Testis (tissue), 2 donors: ENCODE measurements at regions not wholly inside any gene's neighbourhood (a gene's known extent, or its start where the extent isn't known, plus 50 kb on each side); places are given as distances from the start of the nearest gene placed in this dataset.
"Not testable (repeated sequence)": the region's sequence is repeated elsewhere in the genome, so short reads cannot be mapped to it uniquely, and the experiment has no call there.

Source experiments
- DNase-seq: peaks from one replicate; pipeline ENCODE4 v3.0.0-alpha.2; 2019
- H3K27ac ChIP-seq, 2 donors: fragments of 200-600 bp; sonication (generic); one replicate each; pipeline ENCODE4 v1.5.1; 2019
- H3K27me3 ChIP-seq: fragments of 200-600 bp; sonication (generic); one replicate; pipeline ENCODE4 v1.5.1; 2019
- H3K36me3 ChIP-seq: fragments of 200-600 bp; sonication (generic); one replicate; pipeline ENCODE4 v1.5.1; 2017; ENCODE audit warnings: low read depth; ENCODE audit errors: missing control alignments
- H3K4me1 ChIP-seq: fragments of 200-600 bp; sonication (generic); one replicate; pipeline ENCODE4 v1.5.1; 2019
- H3K4me3 ChIP-seq, 2 donors: fragments of 200-600 bp; sonication (generic); one replicate each; pipeline ENCODE4 v1.5.1; 2017 to 2019
- H3K9me3 ChIP-seq: fragments of 200-600 bp; sonication (generic); one replicate; pipeline ENCODE4 v1.5.1; 2017
- WGBS, 2 donors: methylation state at CpG; one replicate each; pipeline ENCODE4 v1.1.5; 2018; 5-methylcytosine and 5-hydroxymethylcytosine counted together
- intact Hi-C: fragments of 100-400 bp; cut with DNase I; formaldehyde crosslinking; loops from one replicate; pipeline ENCODE4 v1.15.1; 2023; ENCODE audit warnings: low total_unique reads

DNA sequence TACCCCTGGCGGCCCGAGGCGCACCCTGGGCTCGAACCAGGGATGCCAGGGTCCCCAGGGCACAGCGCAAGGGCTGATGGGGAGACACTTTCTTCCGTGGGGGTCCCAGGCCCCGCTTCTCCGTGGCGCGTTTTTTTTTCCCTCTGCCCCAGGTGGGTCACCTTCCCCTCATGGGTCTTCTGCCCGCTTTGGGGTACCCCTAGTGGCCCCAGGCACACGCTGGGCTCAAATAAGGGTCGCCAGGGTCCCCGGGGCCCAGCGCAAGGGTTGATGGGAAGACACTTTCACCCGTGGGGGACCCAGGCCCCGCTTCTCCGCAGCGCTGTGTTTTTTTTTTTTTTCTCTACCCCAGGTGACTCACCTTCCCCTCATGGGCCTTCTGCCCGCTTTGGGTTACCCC lies 163.3 kb upstream of the ZNG1F start:
- H3K4me1 ChIP-seq, H3K27me3 ChIP-seq, H3K36me3 ChIP-seq, H3K4me3 ChIP-seq, DNase-seq, H3K9me3 ChIP-seq, H3K27ac ChIP-seq, intact Hi-C loops: not testable (repeated sequence)
- 70 to 83% methylated on average over 11 to 14 of the region's 20 CpGs for WGBS, 2 donors

DNA sequence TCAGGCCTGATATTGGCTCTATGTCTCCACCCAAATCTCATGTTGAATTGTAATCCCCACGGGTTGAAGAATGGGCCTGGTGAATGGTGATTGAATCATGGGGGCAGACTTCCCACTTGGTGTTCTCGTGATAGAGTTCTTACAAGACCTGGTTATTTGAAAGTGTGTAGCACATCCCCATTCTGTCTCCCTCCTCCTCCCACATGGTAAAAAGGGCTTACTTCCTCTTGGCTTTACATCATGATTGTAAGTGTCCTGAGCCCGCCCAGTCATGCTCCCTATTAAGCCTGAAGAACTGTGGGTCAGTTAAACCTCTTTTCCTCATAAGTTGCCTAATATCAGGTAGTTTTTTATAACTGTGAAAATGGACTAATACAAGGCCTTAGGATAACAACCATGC lies 158.8 kb upstream of the ZNG1F start:
- H3K27me3 ChIP-seq, H3K27ac ChIP-seq, H3K36me3 ChIP-seq, H3K9me3 ChIP-seq, intact Hi-C loops, H3K4me3 ChIP-seq, H3K4me1 ChIP-seq, DNase-seq: not testable (repeated sequence)
- 90% methylated on average over 2 of the region's 3 CpGs; no CpG with 5 or more reads in 1 of the 2 donors for WGBS, 2 donors

DNA sequence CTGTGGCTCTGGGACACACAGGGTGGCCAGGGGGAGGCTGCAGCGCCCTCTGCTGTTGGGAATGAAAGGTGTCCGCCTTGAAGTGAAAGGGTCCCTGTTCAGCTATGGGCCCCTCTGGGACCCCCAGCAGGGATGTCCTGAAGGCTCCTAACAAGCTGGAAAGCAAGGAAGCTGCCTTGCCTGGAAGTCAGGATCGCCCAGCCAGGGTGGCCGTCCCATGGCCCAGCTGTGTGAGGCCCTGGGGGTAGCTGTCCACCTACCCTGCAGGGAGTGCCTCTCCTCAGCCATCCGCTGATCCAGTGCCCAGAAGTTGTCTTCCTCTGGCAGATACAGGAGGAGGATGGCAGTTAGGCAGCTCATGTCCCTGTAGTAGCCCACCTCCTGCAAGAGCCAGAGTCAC lies 143.4 kb upstream of the ZNG1F start:
- H3K27ac ChIP-seq, H3K36me3 ChIP-seq, H3K27me3 ChIP-seq, H3K9me3 ChIP-seq, DNase-seq, intact Hi-C loops, H3K4me3 ChIP-seq, H3K4me1 ChIP-seq: not testable (repeated sequence)
- 100% methylated on average over 1 of the region's 5 CpGs; no CpG with 5 or more reads in 1 of the 2 donors for WGBS, 2 donors

DNA sequence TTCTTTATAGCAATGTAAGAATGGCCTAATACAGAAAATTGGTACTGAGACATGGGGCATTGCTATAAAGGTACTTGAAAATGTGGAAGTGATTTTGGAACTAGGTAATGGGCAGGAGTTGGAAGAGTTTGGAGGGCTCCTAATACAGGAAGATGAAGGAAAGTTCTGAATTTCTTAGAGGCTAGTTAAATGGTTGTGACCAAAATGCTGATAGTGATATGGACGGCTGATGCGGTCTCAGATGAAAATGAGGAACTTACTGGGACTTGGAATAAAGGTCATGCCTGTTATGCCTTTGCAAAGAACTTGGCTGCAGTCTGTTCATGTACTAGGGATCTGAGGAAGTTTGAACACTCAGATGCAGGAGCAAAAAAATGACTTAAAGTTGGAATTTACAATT lies 132.2 kb upstream of the ZNG1F start:
- intact Hi-C loops, H3K27me3 ChIP-seq, H3K4me3 ChIP-seq, H3K9me3 ChIP-seq, H3K36me3 ChIP-seq, H3K27ac ChIP-seq, H3K4me1 ChIP-seq, DNase-seq: not testable (repeated sequence)
- 43 to 50% methylated on average over 2 of the region's 2 CpGs for WGBS, 2 donors

DNA sequence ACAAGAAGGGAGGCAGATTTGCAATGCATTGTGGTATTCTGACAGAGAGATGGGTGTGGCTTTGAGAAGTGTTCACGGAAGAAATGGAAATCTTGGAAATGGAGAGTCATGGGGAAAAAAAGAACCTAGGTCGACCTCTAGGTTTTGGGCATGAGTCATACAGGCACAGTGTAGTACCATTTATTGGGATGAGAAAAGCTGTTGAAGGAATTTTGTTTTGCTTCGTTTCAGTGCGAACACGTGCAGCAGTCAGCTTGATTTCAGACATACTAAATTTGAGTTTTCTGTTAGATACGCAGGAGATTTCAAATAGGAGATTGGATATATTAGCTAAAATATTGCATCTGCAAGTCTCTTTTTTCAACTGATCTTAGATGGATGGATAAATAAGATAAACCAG lies 119.8 kb upstream of the ZNG1F start:
- H3K36me3 ChIP-seq, DNase-seq, H3K9me3 ChIP-seq, H3K27me3 ChIP-seq, intact Hi-C loops, H3K27ac ChIP-seq, H3K4me1 ChIP-seq, H3K4me3 ChIP-seq: not testable (repeated sequence)
- 68 to 69% methylated on average over 6 of the region's 6 CpGs for WGBS, 2 donors

DNA sequence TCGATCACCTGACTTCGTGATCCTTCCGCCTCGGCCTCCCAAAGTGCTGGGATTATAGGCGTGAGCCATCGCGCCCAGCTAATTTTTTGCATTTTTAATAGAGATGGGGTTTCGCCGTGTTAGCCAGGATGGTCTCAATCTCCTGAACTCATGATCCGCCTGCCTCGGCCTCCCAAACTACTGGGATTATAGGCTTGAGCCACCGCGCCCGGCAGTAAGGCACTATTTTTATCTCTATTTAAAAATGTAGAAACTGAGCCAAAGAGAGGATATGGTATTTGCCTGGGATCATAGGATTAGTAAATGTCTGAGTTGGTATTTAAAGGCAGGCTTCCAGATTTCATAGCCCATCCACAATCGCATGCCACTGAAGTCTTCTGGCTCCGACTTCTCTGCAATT lies 96.6 kb upstream of the ZNG1F start:
- intact Hi-C loops, H3K4me1 ChIP-seq, DNase-seq, H3K27me3 ChIP-seq, H3K9me3 ChIP-seq, H3K36me3 ChIP-seq, H3K27ac ChIP-seq, H3K4me3 ChIP-seq: not testable (repeated sequence)
- WGBS, 2 donors: 70 to 74% methylated on average over 12 to 16 of the region's 16 CpGs

DNA sequence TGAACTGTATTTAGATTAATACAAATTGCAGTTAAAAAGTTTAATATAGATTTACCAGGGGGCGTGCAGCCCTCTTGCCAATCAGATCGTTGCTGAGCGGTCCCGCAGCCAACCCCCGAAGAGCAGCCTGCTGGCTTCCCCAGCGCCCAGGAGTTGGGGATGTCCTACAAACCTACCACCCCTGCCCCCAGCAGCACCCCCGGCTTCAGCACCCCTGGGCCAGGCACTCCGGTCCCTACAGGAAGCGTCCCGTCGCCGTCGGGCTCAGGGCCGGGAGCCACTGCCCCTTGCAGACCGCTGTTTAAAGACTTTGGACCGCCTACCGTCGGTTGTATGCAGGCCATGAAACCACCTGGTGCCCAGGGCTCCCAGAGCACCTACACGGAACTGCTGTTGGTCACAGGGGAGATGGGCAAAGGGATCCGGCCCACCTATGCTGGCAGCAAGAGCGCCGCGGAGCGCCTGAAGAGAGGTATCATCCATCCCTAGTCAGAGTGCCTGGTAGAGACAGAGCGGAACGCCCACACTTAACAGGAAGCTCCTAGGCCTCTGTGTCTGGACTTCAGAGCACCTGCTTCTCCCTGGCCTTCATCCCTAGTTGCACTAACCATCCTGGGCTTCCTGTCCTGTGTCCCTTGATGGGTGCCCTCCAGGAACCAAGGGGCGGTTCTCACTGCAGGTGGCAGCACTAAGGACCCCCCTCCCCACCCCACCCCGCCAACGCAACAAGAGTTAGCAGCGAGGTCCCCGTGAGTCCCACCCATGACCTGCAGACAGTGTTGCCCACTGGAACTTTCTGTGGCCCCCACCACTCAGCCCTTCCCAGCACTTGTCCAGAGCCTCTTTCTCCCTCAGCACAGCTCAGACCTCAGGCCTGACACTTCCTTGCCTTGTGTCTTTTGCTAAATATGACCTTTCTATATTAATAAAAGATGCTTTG lies 91.5 kb upstream of the ZNG1F start:
- H3K4me3 ChIP-seq, DNase-seq, H3K27me3 ChIP-seq, intact Hi-C loops, H3K9me3 ChIP-seq, H3K36me3 ChIP-seq, H3K27ac ChIP-seq, H3K4me1 ChIP-seq: not testable (repeated sequence)
- WGBS, 2 donors: 43 to 55% methylated on average over 7 to 12 of the region's 31 CpGs

DNA sequence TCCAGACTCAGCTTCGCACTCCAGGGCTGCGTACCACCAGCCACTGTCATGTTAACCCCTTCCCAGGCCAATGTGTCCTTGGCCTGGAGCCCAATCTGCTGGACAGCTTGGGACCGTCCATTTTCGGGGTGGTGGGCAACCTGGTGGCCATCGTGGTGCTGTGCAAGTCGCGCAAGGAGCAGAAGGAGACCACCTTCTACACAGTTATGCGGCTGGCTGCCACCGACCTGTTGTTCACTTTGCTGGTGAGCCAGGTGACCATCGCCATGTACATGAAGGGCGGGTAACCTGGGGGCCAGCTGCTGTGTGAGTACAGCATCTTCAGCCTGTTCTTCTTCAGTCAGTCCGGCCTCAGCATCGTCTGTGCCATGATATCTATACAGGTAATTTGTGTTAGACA lies 90.3 kb upstream of the ZNG1F start:
- H3K36me3 ChIP-seq, H3K4me1 ChIP-seq, H3K9me3 ChIP-seq, H3K27me3 ChIP-seq, DNase-seq, H3K4me3 ChIP-seq, intact Hi-C loops, H3K27ac ChIP-seq: not testable (repeated sequence)
- 84 to 97% methylated on average over 3 to 4 of the region's 13 CpGs for WGBS, 2 donors

DNA sequence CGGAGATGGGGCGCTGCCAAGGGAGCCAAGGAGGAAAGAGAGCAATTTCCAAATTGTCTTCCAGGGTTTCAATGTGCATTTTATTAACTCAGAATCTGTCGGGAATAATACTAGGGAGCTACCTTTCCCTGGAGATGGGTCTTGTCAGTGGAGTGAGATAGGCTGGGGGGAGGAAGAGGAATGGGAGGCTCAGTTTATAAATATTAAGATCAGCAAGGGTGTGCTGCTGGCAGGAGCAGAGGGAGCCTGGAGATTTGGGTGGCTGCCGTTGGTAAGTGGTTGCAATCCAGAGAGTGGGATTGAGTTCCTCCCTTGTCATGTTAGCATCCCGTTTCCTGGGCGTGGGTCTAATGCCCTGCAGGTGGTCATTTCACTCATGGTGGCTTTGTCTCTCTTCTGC lies 89.9 kb upstream of the ZNG1F start:
- H3K36me3 ChIP-seq, H3K4me1 ChIP-seq, H3K9me3 ChIP-seq, H3K4me3 ChIP-seq, intact Hi-C loops, DNase-seq, H3K27me3 ChIP-seq, H3K27ac ChIP-seq: not testable (repeated sequence)
- 94 to 98% methylated on average over 2 to 4 of the region's 6 CpGs for WGBS, 2 donors

DNA sequence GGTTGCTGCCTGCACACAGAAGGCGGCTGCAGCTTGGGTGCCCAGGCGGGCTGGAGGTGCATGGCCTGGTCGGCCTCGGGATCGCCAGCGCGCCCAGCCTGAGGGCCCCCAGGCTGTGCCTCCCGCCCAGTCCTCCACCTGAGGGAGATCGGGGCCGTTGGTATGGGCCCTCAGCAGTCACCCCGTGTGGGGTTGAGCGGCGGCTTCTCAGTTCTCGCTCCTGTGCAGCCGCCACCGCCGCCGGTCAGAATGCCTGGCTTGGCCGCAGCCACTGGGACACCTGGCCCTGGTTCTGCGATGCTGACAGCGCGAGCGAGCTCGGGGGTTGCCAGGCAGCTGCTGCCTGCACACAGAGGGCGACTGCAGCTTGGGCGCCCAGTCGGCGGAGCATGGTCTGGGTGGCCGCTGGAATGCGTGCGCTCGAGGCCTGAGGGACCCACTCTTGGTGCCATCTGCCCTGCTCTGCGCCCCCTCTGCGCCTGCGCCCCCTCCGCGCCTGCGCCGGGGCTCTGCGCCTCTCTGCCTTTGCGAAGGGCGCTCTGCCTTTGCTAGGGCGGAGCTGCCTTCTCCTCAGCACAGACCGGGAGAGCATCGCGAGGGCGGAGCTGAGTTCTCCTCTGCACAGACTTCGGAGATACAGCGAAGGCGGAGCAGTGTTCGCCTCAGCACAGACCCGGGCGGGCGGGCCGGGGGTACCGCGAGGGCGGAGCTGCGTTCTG lies 84.6 kb upstream of the ZNG1F start:
- H3K4me3 ChIP-seq: peak overlapping the region; percentile 42 to 55
- intact Hi-C loops, H3K9me3 ChIP-seq, H3K36me3 ChIP-seq, H3K27ac ChIP-seq, H3K4me1 ChIP-seq, H3K27me3 ChIP-seq: not testable (repeated sequence)
- 1 to 5% methylated on average over 8 to 23 of the region's 59 CpGs for WGBS, 2 donors
- DNase-seq: peak; percentile 83

DNA sequence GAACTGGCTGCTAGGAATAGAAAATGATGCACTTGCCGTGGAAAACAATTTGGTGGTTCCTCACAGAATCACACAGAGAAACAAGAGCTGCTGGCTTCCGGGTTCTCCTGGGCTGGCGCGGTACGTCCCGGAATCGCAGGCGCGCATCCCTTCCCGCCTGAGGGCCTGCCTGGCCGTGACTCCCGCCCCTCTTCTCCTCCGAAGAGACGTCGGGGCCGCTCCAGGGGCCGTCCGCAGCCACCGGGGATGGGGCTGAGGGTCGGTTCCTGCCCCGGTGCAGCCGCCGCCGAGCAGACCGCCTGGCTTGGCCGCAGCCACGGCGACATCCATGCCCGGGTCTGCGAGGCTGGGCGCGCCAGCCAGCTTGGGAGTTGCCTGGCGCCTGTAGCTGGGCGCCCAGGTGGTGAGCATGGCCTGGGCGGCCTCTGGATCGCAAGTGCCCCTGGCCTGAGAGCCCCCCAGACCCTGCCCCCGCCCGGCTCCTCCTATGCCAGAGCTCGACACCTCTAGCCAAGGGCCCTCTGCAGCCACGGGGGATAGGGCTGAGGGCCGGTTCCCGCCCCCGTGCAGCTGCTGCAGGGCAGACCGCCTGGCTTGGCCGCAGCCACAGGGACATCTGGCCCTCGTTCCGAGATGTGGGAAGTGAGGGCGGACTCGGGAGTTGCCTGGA lies 83.9 kb upstream of the ZNG1F start:
- DNase-seq: peak; percentile 50
- peak overlapping the region in 1 of 2 donors; percentile 48 for H3K27ac ChIP-seq
- intact Hi-C loops: not testable (repeated sequence)

DNA sequence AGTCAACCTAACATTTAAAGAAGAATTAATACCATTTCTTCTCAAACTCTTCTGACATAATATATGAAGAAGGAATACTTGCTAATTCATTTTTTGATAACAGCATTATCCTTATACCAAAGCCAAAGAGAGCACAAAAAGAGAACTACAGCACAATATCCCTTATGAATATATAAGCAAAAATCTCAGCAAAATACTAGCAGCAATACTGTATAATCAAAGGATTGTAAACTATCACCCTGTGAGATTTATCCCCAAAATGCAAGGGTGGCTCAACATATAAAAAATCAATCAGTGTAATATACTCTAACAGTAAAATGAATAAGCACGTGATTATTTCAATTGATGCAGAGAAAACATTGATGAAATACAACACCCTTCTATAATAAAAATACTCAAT lies 81.9 kb upstream of the ZNG1F start:
- H3K4me1 ChIP-seq, H3K36me3 ChIP-seq, intact Hi-C loops, H3K4me3 ChIP-seq, H3K27me3 ChIP-seq, DNase-seq, H3K9me3 ChIP-seq, H3K27ac ChIP-seq: not testable (repeated sequence)
- 53 to 59% methylated on average over 1 of the region's 1 CpG for WGBS, 2 donors

More for the DNA sequence above, 83.9 kb upstream of the ZNG1F start:
- H3K9me3 ChIP-seq, H3K27me3 ChIP-seq, H3K36me3 ChIP-seq, H3K4me1 ChIP-seq: not testable (repeated sequence)
- peak overlapping the region; percentile 42 to 53 for H3K4me3 ChIP-seq
- 1 to 3% methylated on average over 26 to 27 of the region's 49 CpGs for WGBS, 2 donors
